HCT116 (cell line): ENCODE measurements at regions not wholly inside any gene's neighbourhood (a gene's known extent, or its start where the extent isn't known, plus 50 kb on each side); places are given as distances from the start of the nearest gene placed in this dataset.

Source experiments
- ELF1 ChIP-seq: IDR thresholded peaks from 2 replicates; pipeline ENCODE4 v1.6.1; 2012; ENCODE audit warnings: low read depth, borderline replicate concordance
- SP1 ChIP-seq: IDR thresholded peaks from 2 replicates; pipeline ENCODE4 v1.6.1; 2012; ENCODE audit warnings: low read depth
- TF ChIP-seq, protein P1 (sequence below), 3 experiments: fragments of 200-600 bp in 1 of 3; sonication (generic) in 1 of 3; IDR thresholded peaks in 2 of 3; conservative IDR thresholded peaks in 1 of 3; 2 replicates each; pipeline ENCODE4 v1.5.1; 2012 to 2017; ENCODE audit warnings: low read depth in 2 of 3, low read length in 2 of 3, antibody characterized with exemption in 1 of 3, borderline replicate concordance in 1 of 3, control low read depth in 1 of 3, mild to moderate bottlenecking in 1 of 3, mixed read lengths in 1 of 3, mixed run types in 1 of 3, moderate library complexity in 1 of 3; ENCODE audit not compliant: insufficient read depth in 1 of 3

DNA sequence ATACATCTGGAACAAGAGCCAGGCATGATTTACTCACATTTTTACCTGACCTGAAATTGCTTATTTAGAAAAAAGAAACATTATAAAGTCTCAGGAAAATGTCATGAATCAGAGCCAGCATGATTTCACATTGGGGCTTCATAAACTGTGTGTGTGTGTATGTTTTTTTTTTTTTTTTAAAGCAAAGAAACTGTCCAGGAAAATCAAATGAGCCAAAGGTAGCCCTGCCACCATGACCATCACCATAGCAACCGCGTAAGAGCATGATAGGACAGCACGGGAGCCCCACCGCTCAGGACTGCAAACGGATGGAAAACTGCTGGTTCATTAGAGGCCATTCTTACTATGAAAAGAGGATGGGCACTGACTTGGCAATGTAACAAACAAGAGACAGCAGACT lies 139.2 kb downstream of the NTMT2 start:
- TF ChIP-seq, protein P1, sequence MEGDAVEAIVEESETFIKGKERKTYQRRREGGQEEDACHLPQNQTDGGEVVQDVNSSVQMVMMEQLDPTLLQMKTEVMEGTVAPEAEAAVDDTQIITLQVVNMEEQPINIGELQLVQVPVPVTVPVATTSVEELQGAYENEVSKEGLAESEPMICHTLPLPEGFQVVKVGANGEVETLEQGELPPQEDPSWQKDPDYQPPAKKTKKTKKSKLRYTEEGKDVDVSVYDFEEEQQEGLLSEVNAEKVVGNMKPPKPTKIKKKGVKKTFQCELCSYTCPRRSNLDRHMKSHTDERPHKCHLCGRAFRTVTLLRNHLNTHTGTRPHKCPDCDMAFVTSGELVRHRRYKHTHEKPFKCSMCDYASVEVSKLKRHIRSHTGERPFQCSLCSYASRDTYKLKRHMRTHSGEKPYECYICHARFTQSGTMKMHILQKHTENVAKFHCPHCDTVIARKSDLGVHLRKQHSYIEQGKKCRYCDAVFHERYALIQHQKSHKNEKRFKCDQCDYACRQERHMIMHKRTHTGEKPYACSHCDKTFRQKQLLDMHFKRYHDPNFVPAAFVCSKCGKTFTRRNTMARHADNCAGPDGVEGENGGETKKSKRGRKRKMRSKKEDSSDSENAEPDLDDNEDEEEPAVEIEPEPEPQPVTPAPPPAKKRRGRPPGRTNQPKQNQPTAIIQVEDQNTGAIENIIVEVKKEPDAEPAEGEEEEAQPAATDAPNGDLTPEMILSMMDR (IDR thresholded peaks at IDR 0.05 in 2 of 3, conservative IDR thresholded peaks at IDR 0.05 in 1 of 3; ENCODE audit: borderline replicate concordance in 1 of 3, insufficient read depth in 1 of 3, low read depth in 2 of 3, low read length in 2 of 3) = no peak
- TF ChIP-seq ELF1 = no peak
- no peak for TF ChIP-seq SP1
